ENCODE measurements at regions not wholly inside any gene's neighbourhood (a gene's known extent, or its start where the extent isn't known, plus 50 kb on each side); places are given as distances from the start of the nearest gene placed in this dataset.
"Not testable (repeated sequence)": the region's sequence is repeated elsewhere in the genome, so short reads cannot be mapped to it uniquely, and the experiment has no call there.

GRCh38 chr12:23356440-23356839 is 593.0 kb downstream of the SOX5 start:
- DNase-seq (ENCODE audit: low read depth) = no peak

- no peak for DNase-seq (ENCODE audit: low read depth)
These were observed 592.4 kb downstream of the SOX5 start for GRCh38 chr12:23356927-23357708.

GRCh38 chr12:23359975-23360701 is 589.3 kb downstream of the SOX5 start:
- DNase-seq (ENCODE audit: low read depth) = no peak

GRCh38 chr12:23361971-23362370 is 587.5 kb downstream of the SOX5 start:
- DNase-seq (ENCODE audit: low read depth) = no peak

- no peak for DNase-seq (ENCODE audit: low read depth)
These were observed 580.9 kb downstream of the SOX5 start for GRCh38 chr12:23368590-23368989.

- DNase-seq (ENCODE audit: low read depth) = no peak
These were observed 573.8 kb downstream of the SOX5 start for GRCh38 chr12:23375621-23376020.

- no peak for DNase-seq (ENCODE audit: low read depth)
These were observed 573.2 kb downstream of the SOX5 start for GRCh38 chr12:23376238-23376637.

- no peak for DNase-seq (ENCODE audit: low read depth)
These were observed 568.9 kb downstream of the SOX5 start for GRCh38 chr12:23380419-23381100.

- DNase-seq (ENCODE audit: low read depth) = not testable (repeated sequence)
These were observed 560.6 kb downstream of the SOX5 start for GRCh38 chr12:23388898-23389297.

- DNase-seq (ENCODE audit: low read depth) = not testable (repeated sequence)
These were observed 560.2 kb downstream of the SOX5 start for GRCh38 chr12:23389315-23389714.

GRCh38 chr12:23399402-23399933 is 550.0 kb downstream of the SOX5 start:
- no peak for DNase-seq (ENCODE audit: low read depth)

GRCh38 chr12:23415180-23415579 is 534.3 kb downstream of the SOX5 start:
- no peak for DNase-seq (ENCODE audit: low read depth)

GRCh38 chr12:23421556-23421955 is 527.9 kb downstream of the SOX5 start:
- DNase-seq (ENCODE audit: low read depth) = no peak

GRCh38 chr12:23423097-23423687 is 526.3 kb downstream of the SOX5 start:
- no peak for DNase-seq (ENCODE audit: low read depth)

- DNase-seq (ENCODE audit: low read depth) = no peak
These were observed 525.7 kb downstream of the SOX5 start for GRCh38 chr12:23423796-23424195.

GRCh38 chr12:23424685-23425084 is 524.8 kb downstream of the SOX5 start:
- no peak for DNase-seq (ENCODE audit: low read depth)

- DNase-seq (ENCODE audit: low read depth) = no peak
These were observed 523.1 kb downstream of the SOX5 start for GRCh38 chr12:23426328-23426727.

- no peak for DNase-seq (ENCODE audit: low read depth)
These were observed 520.7 kb downstream of the SOX5 start for GRCh38 chr12:23428758-23429157.

GRCh38 chr12:23431006-23431405 is 518.5 kb downstream of the SOX5 start:
- no peak for DNase-seq (ENCODE audit: low read depth)

- DNase-seq (ENCODE audit: low read depth) = no peak
These were observed 516.3 kb downstream of the SOX5 start for GRCh38 chr12:23433121-23433520.

- DNase-seq (ENCODE audit: low read depth) = no peak
These were observed 515.3 kb downstream of the SOX5 start for GRCh38 chr12:23434154-23434553.

Data from myocyte (in vitro differentiated cells).